IgD-negative memory B cell (primary cell): ENCODE measurements at regions not wholly inside any gene's neighbourhood (a gene's known extent, or its start where the extent isn't known, plus 50 kb on each side); places are given as distances from the start of the nearest gene placed in this dataset.

Experiments used
- H3K27ac Mint-ChIP-seq, 3 donors: one replicate each; pipeline ENCODE4 v1.8.0; 2020 to 2022; ENCODE audit warnings: mild to moderate bottlenecking in 3 of 3, mixed read lengths in 3 of 3, moderate library complexity in 1 of 3
- H3K27me3 Mint-ChIP-seq: one replicate; pipeline ENCODE4 v1.8.0; 2021; ENCODE audit warnings: mixed read lengths
- H3K36me3 Mint-ChIP-seq: one replicate; pipeline ENCODE4 v1.8.0; 2020; ENCODE audit warnings: mild to moderate bottlenecking, mixed read lengths
- H3K4me1 Mint-ChIP-seq, 3 donors: one replicate each; pipeline ENCODE4 v1.8.0; 2020 to 2022; ENCODE audit warnings: mixed read lengths in 3 of 3, mild to moderate bottlenecking in 1 of 3
- H3K4me3 Mint-ChIP-seq, 4 donors: one replicate each; pipeline ENCODE4 v1.8.0; 2020 to 2022; ENCODE audit warnings: mild to moderate bottlenecking in 4 of 4, mixed read lengths in 4 of 4, moderate library complexity in 3 of 4
- H3K9me3 Mint-ChIP-seq, 3 donors: one replicate each; pipeline ENCODE4 v1.8.0; 2020 to 2021; ENCODE audit warnings: mixed read lengths in 3 of 3, mild to moderate bottlenecking in 1 of 3

DNA sequence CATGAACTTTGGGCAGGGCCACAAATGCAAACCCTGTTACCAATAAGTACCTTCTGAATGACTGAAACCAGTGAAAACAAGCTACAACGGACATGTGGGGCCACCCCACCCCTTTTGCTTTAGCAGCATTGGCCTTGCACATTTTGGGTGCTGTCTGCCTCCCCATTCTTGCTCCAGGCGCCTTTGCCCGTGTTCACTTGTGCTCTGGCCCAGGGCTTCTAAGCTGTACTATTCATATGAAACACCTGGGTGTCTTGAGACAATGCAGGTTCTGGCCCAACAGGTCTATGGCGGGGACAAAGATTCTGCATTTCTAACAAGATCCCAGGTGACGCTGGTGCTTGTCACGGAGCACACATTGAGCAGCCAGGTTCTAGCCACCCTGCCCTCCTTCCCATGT, 96.5 kb upstream of the SDK1 start:
- Mint-ChIP-seq H3K4me3 (no peak overlapping the region), H3K27me3 (peaks cover 15% of the 10 kb centered on the region), H3K36me3 (peaks cover 3% of the 10 kb centered on the region), H3K9me3 (peaks cover 0 to 4% (median 0%) of the 10 kb centered on the region in 3 donors), H3K27ac (no peak overlapping the region), H3K4me1 (peaks cover 0 to 2% (median 0%) of the 10 kb centered on the region in 3 donors)

DNA sequence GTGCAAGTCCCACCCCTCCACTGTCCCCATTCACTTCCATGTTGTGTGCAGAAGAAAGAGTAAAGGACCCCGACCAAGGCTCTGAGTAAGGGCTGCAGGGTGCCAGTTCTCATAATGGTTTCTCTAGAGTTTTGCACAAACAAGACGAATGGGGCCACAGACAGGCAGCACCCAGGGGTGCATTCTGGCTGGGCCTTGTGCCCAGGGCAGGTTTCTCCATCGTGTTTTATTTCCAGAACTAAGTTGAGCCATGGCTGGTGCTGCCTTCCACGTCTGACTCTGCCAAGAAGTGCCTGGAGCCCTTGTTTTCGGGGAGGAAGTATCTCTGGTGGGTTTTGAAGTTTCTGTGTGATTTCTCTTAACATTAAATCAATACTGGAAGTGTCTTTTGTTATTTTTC, 95.0 kb upstream of the SDK1 start:
- H3K9me3 Mint-ChIP-seq, result peaks cover 0 to 4% (median 0%) of the 10 kb centered on the region in 3 donors
- H3K4me3 Mint-ChIP-seq, result no peak overlapping the region
- H3K36me3 Mint-ChIP-seq, result no peaks in the 10 kb centered on the region
- no peaks in the 10 kb centered on the region for H3K4me1 Mint-ChIP-seq
- no peak overlapping the region for H3K27ac Mint-ChIP-seq
- peaks cover 15% of the 10 kb centered on the region for H3K27me3 Mint-ChIP-seq

DNA sequence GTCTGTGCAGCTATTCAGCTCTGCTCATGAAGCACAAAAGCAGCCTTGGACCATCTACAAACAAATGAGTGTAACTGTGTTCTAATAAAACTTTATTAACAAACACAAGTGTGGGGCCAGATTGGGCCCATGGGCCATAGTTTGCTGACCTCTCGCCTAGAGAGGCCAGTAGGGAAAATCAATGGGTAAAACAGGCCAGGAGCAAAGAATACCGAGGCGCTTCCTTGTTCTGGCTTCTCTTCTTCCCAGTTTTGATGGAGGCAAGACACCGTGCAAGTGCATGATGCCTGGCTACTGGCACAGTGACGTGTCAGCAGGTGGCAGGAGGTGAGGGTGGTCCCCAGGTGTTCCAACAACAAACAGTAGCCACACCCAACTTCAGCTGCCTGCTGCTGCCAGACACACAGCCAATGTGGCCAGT, 94.3 kb upstream of the SDK1 start:
- no peak overlapping the region for H3K4me3 Mint-ChIP-seq

DNA sequence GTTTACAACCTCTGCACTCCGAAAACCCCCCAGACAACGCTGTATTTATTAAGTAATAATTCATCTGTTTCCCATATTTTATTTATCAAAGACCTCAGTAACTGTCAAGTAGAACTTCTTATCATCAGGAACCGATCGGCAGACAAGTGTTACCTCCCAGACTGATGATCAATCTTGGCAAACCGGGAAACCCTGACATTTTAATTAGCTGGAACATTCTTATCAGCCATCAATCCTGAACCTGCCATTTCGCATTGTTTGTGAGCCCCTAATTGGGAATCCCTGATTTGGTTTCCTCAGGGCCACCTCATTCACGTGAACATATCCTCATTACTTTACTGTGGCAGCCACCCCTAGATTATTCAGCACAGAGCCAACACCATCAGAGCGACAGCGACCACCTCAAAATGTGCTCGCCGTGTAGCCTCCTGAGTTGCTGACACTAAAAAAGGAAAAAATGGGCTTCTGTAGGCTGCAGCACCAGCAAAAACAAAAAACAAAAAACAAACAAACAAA, 93.6 kb upstream of the SDK1 start:
- H3K36me3 Mint-ChIP-seq, result no peaks in the 10 kb centered on the region
- H3K27me3 Mint-ChIP-seq, result peaks cover 7% of the 10 kb centered on the region
- no peak overlapping the region for H3K27ac Mint-ChIP-seq
- H3K4me1 Mint-ChIP-seq, result no peaks in the 10 kb centered on the region
- no peak overlapping the region for H3K4me3 Mint-ChIP-seq
- H3K9me3 Mint-ChIP-seq, result peaks cover 0 to 2% (median 0%) of the 10 kb centered on the region in 3 donors

More for the DNA sequence above, 94.3 kb upstream of the SDK1 start:
- Mint-ChIP-seq H3K27ac (no peak overlapping the region), H3K36me3 (no peaks in the 10 kb centered on the region), H3K27me3 (peaks cover 8% of the 10 kb centered on the region), H3K4me1 (no peaks in the 10 kb centered on the region), H3K9me3 (peaks cover 0 to 2% (median 0%) of the 10 kb centered on the region in 3 donors)

DNA sequence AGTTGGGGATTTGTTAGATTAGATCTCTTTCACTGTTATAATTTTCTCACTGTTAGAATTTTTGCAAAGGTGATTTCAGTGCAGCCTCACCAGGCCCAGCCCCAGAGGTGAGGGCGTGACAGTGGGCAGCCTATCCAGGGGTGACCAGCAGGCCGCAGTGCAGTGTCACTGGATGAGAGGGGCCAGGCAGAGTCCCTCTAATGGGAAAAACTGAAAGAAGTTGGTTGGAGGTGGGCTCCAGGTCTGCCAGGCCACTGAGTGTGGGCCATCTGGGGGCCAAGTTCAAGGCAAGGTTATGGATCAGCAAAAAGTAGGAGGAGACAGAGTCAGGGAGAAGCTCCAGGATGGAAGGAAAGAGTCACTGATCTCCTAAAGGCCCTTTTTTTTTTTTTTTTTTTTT, 90.5 kb upstream of the SDK1 start:
- H3K27ac Mint-ChIP-seq, result no peak overlapping the region
- no peak overlapping the region for H3K4me3 Mint-ChIP-seq
- no peaks in the 10 kb centered on the region for H3K36me3 Mint-ChIP-seq
- peaks cover 7% of the 10 kb centered on the region for H3K27me3 Mint-ChIP-seq
- peaks cover 0 to 2% (median 0%) of the 10 kb centered on the region in 3 donors for H3K9me3 Mint-ChIP-seq
- H3K4me1 Mint-ChIP-seq, result no peaks in the 10 kb centered on the region

- Mint-ChIP-seq H3K27ac (no peak overlapping the region), H3K4me3 (no peak overlapping the region), H3K27me3 (peaks cover 9% of the 10 kb centered on the region), H3K9me3 (no peaks in the 10 kb centered on the region), H3K4me1 (peaks cover 0 to 5% (median 0%) of the 10 kb centered on the region in 3 donors), H3K36me3 (no peaks in the 10 kb centered on the region)
These were observed 87.0 kb upstream of the SDK1 start for GRCh38 chr7:3214090-3214413.

DNA sequence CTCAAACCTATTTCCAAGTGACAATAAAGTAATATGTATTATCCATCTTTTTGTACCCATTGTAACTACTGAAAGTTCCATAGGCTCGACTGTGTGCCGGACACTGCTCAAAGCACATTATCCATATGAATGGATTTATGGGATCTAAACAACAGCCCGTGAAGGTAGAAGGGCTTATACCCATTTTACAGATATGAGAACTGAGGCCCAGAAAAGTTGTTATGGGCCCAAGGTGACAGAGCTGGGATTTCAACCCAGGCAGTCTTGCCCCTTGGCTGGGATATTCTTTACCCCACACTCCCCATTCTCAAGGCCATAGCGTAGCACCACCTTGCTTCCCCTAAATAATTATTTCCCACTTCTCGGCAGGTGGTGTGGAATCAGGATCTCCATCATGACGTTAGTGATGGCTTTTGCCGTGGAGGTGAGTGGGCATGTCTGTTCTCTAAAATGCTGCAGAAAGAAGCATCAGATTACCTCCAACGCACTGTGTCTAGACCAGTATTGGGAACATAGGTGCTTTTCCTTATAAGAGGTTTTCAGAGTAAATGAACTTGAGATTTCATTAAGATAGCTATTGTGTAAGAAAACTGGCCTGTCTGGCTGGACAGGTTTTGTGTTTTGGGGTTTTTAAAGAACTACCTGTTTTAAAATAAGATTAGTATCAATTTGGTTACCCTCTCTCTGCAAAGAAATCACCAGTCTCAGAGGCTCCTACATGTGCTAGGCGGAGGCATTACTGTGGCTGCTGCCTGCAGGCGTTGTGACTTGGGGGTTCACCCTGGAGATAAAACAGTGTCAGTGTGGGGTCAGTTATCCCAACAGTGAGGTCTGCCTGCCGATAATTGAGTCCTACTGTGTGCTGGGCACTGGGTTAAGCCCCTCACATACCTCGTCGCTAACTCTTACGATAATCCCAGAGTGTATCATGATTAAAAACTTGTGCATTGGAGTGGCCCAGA, 85.1 kb upstream of the SDK1 start:
- Mint-ChIP-seq H3K4me1 (peaks cover 0 to 5% (median 0%) of the 10 kb centered on the region in 3 donors), H3K27ac (no peak overlapping the region), H3K27me3 (peaks cover 9% of the 10 kb centered on the region), H3K9me3 (no peaks in the 10 kb centered on the region), H3K4me3 (no peak overlapping the region), H3K36me3 (no peaks in the 10 kb centered on the region)

- Mint-ChIP-seq H3K4me3 (no peak overlapping the region), H3K27me3 (peaks cover 10% of the 10 kb centered on the region), H3K36me3 (no peaks in the 10 kb centered on the region), H3K27ac (no peak overlapping the region), H3K4me1 (peaks cover 0 to 5% (median 0%) of the 10 kb centered on the region in 3 donors), H3K9me3 (peaks cover 0 to 2% (median 0%) of the 10 kb centered on the region in 3 donors)
These were observed 83.9 kb upstream of the SDK1 start for GRCh38 chr7:3217166-3217565.

DNA sequence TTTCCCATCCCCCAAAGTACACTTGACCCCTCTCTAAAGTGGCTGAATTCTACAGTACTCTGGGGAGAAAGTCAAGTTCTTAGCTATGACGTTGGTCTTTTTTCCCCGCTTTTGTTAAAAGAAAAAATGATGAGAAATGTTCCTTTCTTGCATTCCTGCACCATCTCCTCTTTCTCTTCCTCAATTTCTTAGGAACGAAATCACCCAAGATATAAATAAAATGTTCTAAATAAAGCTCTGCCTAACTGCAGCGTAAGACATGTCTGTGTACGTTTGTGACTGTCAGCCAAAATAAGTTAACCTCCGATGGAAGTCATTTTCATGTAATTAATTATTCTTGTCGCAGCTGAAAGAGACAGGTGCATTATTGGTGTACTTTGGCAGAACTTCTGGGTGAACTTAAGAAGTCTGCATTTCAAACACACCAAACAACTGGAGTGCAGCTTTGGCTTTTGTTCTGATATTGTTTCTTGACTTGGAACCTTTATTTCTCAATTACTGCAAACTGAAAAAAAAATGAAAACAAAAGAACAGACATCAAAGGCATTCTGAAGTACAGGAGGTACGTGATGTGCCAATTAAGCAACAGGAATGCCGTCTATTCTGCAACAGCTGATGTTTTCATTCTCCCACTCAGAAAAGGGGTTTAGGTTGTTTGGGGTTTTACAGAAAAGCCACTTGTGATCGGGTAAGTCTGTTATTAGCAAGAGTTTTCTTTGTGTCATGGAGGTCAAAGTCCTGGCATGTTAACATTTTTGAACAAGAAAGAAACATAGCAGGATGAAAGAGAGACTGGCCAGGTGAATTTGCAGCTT, 82.4 kb upstream of the SDK1 start:
- H3K27ac Mint-ChIP-seq, result no peak overlapping the region
- peaks cover 0 to 3% (median 0%) of the 10 kb centered on the region in 3 donors for H3K9me3 Mint-ChIP-seq
- H3K4me1 Mint-ChIP-seq, result peaks cover 0 to 5% (median 2%) of the 10 kb centered on the region in 3 donors
- H3K36me3 Mint-ChIP-seq, result no peaks in the 10 kb centered on the region
- H3K27me3 Mint-ChIP-seq, result peaks cover 13% of the 10 kb centered on the region
- H3K4me3 Mint-ChIP-seq, result no peak overlapping the region

DNA sequence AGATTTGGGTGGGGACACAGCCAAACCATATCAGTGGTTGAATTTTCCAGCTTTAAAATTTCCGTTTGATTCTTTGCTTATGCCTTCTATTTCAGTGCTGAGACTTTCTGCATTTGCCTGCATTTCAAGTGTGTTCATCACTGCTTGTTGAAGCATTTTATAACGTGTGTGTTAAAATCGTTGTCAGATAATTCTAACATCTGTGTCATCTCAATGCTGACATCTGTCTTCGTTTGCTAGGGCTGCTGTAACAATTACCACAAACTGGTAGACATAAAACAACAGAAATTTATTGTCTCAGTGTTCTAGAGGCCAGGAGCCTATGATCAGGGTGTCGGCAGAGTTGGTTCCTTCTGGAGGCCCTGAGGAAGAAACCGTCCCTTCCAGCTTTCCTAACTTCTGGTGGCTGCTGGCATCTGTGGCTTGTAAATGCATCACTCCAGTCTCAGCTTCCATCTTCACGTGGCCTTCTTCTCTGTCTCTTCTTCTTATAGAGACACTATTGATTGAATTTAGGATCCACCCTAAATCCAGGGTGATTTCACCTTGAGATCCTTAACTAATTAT, 71.1 kb upstream of the SDK1 start:
- Mint-ChIP-seq H3K36me3 (no peaks in the 10 kb centered on the region), H3K4me1 (peaks cover 0 to 3% (median 3%) of the 10 kb centered on the region in 3 donors), H3K9me3 (peaks cover 0 to 9% (median 2%) of the 10 kb centered on the region in 3 donors)

DNA sequence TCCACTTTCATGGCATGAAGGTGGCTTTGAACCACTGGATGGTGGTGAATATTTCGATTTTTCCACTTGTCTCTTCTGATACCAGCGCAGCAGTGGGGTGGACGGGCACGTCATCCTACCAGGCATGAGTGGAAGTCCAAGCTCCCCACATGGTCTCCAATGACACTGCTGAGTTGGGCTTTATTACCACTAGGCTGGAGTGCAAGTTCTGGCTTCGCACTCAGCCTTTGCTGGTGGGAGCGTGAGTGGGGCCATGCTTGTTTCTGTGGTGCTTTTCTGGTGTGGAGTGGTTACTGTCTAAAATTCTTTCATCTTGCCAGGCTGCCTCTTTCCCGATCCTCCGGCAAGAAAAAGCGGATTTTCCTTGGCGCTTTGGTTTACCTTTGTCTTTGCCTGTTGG, 70.1 kb upstream of the SDK1 start:
- Mint-ChIP-seq H3K27ac (no peak overlapping the region), H3K27me3 (peaks cover 9% of the 10 kb centered on the region), H3K9me3 (peaks cover 3 to 15% (median 7%) of the 10 kb centered on the region in 3 donors), H3K4me3 (no peak overlapping the region), H3K4me1 (peaks cover 0 to 3% (median 3%) of the 10 kb centered on the region in 3 donors), H3K36me3 (no peaks in the 10 kb centered on the region)

More for the DNA sequence above, 71.1 kb upstream of the SDK1 start:
- peaks cover 6% of the 10 kb centered on the region for H3K27me3 Mint-ChIP-seq
- no peak overlapping the region for H3K27ac Mint-ChIP-seq
- no peak overlapping the region for H3K4me3 Mint-ChIP-seq

DNA sequence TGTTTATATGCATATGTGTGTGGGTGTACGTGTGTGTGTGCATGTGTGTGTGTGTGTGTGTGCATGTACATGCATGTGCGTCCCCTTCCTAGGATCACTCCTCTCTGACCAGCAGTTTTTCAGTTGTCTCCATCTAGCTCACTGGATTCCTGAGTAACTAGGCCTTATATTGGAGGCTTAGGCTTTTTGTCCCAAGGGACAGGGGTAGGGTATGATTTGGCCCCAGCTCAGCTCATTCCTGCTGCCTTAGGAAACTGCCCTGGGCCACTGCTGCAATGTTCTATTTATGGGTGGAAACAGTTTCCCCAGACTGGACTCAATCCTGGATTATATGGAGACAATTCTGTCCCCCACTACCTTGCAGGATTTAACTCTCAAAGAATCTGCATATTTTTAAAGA, 68.8 kb upstream of the SDK1 start:
- H3K4me3 Mint-ChIP-seq, result no peak overlapping the region

GRCh38 chr7:3233301-3233700, 67.8 kb upstream of the SDK1 start:
- peaks cover 0 to 5% (median 3%) of the 10 kb centered on the region in 3 donors for H3K4me1 Mint-ChIP-seq
- H3K4me3 Mint-ChIP-seq, result no peak overlapping the region
- peaks cover 3 to 22% (median 7%) of the 10 kb centered on the region in 3 donors for H3K9me3 Mint-ChIP-seq
- H3K27ac Mint-ChIP-seq, result no peak overlapping the region
- peaks cover 20% of the 10 kb centered on the region for H3K27me3 Mint-ChIP-seq
- H3K36me3 Mint-ChIP-seq, result no peaks in the 10 kb centered on the region

More for the DNA sequence above, 68.8 kb upstream of the SDK1 start:
- Mint-ChIP-seq H3K9me3 (peaks cover 3 to 17% (median 7%) of the 10 kb centered on the region in 3 donors), H3K27me3 (peaks cover 15% of the 10 kb centered on the region), H3K36me3 (no peaks in the 10 kb centered on the region), H3K4me1 (peaks cover 0 to 3% (median 3%) of the 10 kb centered on the region in 3 donors), H3K27ac (no peak overlapping the region)

- Mint-ChIP-seq H3K27ac (no peak overlapping the region), H3K9me3 (peaks cover 3 to 22% (median 7%) of the 10 kb centered on the region in 3 donors), H3K4me1 (peaks cover 0 to 5% (median 3%) of the 10 kb centered on the region in 3 donors), H3K36me3 (no peaks in the 10 kb centered on the region), H3K27me3 (peaks cover 20% of the 10 kb centered on the region), H3K4me3 (no peak overlapping the region)
These were observed 67.0 kb upstream of the SDK1 start for GRCh38 chr7:3234051-3234450.
